ENCODE measurements at regions not wholly inside any gene's neighbourhood (a gene's known extent, or its start where the extent isn't known, plus 50 kb on each side); places are given as distances from the start of the nearest gene placed in this dataset.

- TF ChIP-seq POLR2A (IDR thresholded peaks at IDR 0.05) = no peak
- TF ChIP-seq CTCF (IDR thresholded peaks at IDR 0.05) = no peak
Measured at GRCh38 chr9:80501635-80502034, 929.9 kb downstream of the TLE4 start.
